Gastrocnemius medialis (tissue), 4 donors: ENCODE measurements at regions not wholly inside any gene's neighbourhood (a gene's known extent, or its start where the extent isn't known, plus 50 kb on each side); places are given as distances from the start of the nearest gene placed in this dataset.

ENCODE experiments used
- ATAC-seq, 2 donors: fragments of 150-250 bp; one replicate each; pipeline ENCODE4 v1.9.1; 2016
- DNase-seq, 2 donors: peaks; one replicate each; pipeline ENCODE4 v3.0.0-alpha.2; 2019
- H3K27ac ChIP-seq, 4 donors: fragments of 200-600 bp; sonication (generic); 1 replicate in 1 of 4; 2 replicates in 3 of 4; pipeline ENCODE4 v1.5.1; 2016 to 2018; ENCODE audit warnings: mild to moderate bottlenecking in 2 of 4, moderate library complexity in 1 of 4
- H3K27me3 ChIP-seq, 3 donors: fragments of 200-600 bp; sonication (generic) in 2 of 3; 1 replicate in 1 of 3; 2 replicates in 2 of 3; pipeline versions ENCODE4 v1.5.1 to v1.6.0; 2016 to 2019; ENCODE audit warnings: mild to moderate bottlenecking in 1 of 3, moderate library complexity in 1 of 3
- H3K36me3 ChIP-seq, 2 donors: fragments of 200-600 bp; sonication (generic) in 1 of 2; one replicate each; pipeline ENCODE4 v1.5.1; 2017 to 2018
- H3K4me1 ChIP-seq, 2 donors: fragments of 200-600 bp; sonication (generic) in 1 of 2; one replicate each; pipeline ENCODE4 v1.5.1; 2016 to 2017; ENCODE audit warnings: mild to moderate bottlenecking in 2 of 2
- H3K4me3 ChIP-seq, 4 donors: fragments of 200-600 bp; sonication (generic) in 3 of 4; 1 replicate in 1 of 4; 2 replicates in 3 of 4; pipeline ENCODE4 v1.5.1; 2016 to 2019; ENCODE audit warnings: mild to moderate bottlenecking in 2 of 4
- H3K9me3 ChIP-seq, 3 donors: fragments of 200-600 bp; sonication (generic) in 2 of 3; 1 replicate in 1 of 3; 2 replicates in 2 of 3; pipeline ENCODE4 v1.5.1; 2016 to 2019
- CTCF ChIP-seq, 5 experiments: fragments of 450-650 bp in 3 of 5; fragments of 200-600 bp in 2 of 5; sonication (generic) in 2 of 5; IDR thresholded peaks in 4 of 5; conservative IDR thresholded peaks in 1 of 5; 1 replicate in 4 of 5; 2 replicates in 1 of 5; pipeline ENCODE4 v1.5.1; 2016 to 2019; ENCODE audit warnings: antibody characterized with exemption in 5 of 5, mild to moderate bottlenecking in 3 of 5, moderate library complexity in 3 of 5
- POLR2A ChIP-seq, 2 donors: fragments of 450-650 bp; IDR thresholded peaks; one replicate each; pipeline ENCODE4 v1.6.1; 2017; ENCODE audit warnings: antibody characterized with exemption in 2 of 2, mild to moderate bottlenecking in 2 of 2, moderate library complexity in 2 of 2
- in situ Hi-C, 4 donors: fragments of 200-750 bp; cut with MboI; loops; one replicate each; pipeline versions ENCODE4 v1.15.0 to v1.8.0; 2017; ENCODE audit warnings: low sequenced_read_pairs in 4 of 4
- intact Hi-C: fragments of 100-400 bp; cut with DNase I; formaldehyde crosslinking; loops from one replicate; pipeline ENCODE4 v1.15.1; 2023; ENCODE audit warnings: low total_unique reads

- no peaks in the 10 kb centered on the region for H3K9me3 ChIP-seq
- no peaks in the 10 kb centered on the region for H3K4me1 ChIP-seq
- ATAC-seq, result no peak
- no peak overlapping the region for H3K4me3 ChIP-seq
- TF ChIP-seq POLR2A (IDR thresholded peaks at IDR 0.05) (no peak), CTCF (IDR thresholded peaks at IDR 0.05 in 4 of 5, conservative IDR thresholded peaks at IDR 0.05 in 1 of 5) (no peak)
- DNase-seq, result no peak
- no peaks in the 10 kb centered on the region for H3K27me3 ChIP-seq
- intact Hi-C loops (no loop called here), in situ Hi-C loops (no loop called here)
- H3K36me3 ChIP-seq, result no peaks in the 10 kb centered on the region
- no peak overlapping the region for H3K27ac ChIP-seq
Observed at GRCh38 chr6:169024047-169024660, 229.5 kb downstream of the THBS2 start.

GRCh38 chr6:169023161-169023874 is 230.3 kb downstream of the THBS2 start:
- DNase-seq, result no peak
- no peaks in the 10 kb centered on the region for H3K27me3 ChIP-seq

GRCh38 chr6:169022079-169022478 is 231.6 kb downstream of the THBS2 start:
- H3K9me3 ChIP-seq, result no peaks in the 10 kb centered on the region
- ATAC-seq, result no peak
- H3K27me3 ChIP-seq, result no peaks in the 10 kb centered on the region
- intact Hi-C loops (no loop called here), in situ Hi-C loops (no loop called here)
- no peaks in the 10 kb centered on the region for H3K36me3 ChIP-seq
- no peak for DNase-seq
- H3K27ac ChIP-seq, result no peak overlapping the region
- H3K4me1 ChIP-seq, result no peaks in the 10 kb centered on the region
- no peak overlapping the region for H3K4me3 ChIP-seq
- TF ChIP-seq CTCF (IDR thresholded peaks at IDR 0.05 in 4 of 5, conservative IDR thresholded peaks at IDR 0.05 in 1 of 5) (no peak), POLR2A (IDR thresholded peaks at IDR 0.05) (no peak)

More at GRCh38 chr6:169023161-169023874, 230.3 kb downstream of the THBS2 start:
- TF ChIP-seq CTCF (IDR thresholded peaks at IDR 0.05 in 4 of 5, conservative IDR thresholded peaks at IDR 0.05 in 1 of 5) (no peak), POLR2A (IDR thresholded peaks at IDR 0.05) (no peak)
- in situ Hi-C loops, result no loop called here
- no peak for ATAC-seq
- Histone ChIP-seq H3K4me3 (no peak overlapping the region), H3K36me3 (no peaks in the 10 kb centered on the region), H3K27ac (no peak overlapping the region), H3K4me1 (no peaks in the 10 kb centered on the region), H3K9me3 (no peaks in the 10 kb centered on the region)
- intact Hi-C loops, result no loop called here

GRCh38 chr6:169020821-169021220 is 232.8 kb downstream of the THBS2 start:
- Histone ChIP-seq H3K36me3 (no peaks in the 10 kb centered on the region), H3K27me3 (no peaks in the 10 kb centered on the region), H3K27ac (no peak overlapping the region), H3K9me3 (no peaks in the 10 kb centered on the region), H3K4me3 (no peak overlapping the region), H3K4me1 (no peaks in the 10 kb centered on the region)
- intact Hi-C loops, result no loop called here
- in situ Hi-C loops, result no loop called here
- no peak for DNase-seq
- no peak for TF ChIP-seq CTCF (IDR thresholded peaks at IDR 0.05 in 4 of 5, conservative IDR thresholded peaks at IDR 0.05 in 1 of 5)
- TF ChIP-seq POLR2A (IDR thresholded peaks at IDR 0.05), result no peak
- no peak for ATAC-seq
